HG03442 (cell line): ENCODE measurements at regions not wholly inside any gene's neighbourhood (a gene's known extent, or its start where the extent isn't known, plus 50 kb on each side); places are given as distances from the start of the nearest gene placed in this dataset.
"Not testable (repeated sequence)": the region's sequence is repeated elsewhere in the genome, so short reads cannot be mapped to it uniquely, and the experiment has no call there.

Experiments
- ATAC-seq: cut with Tn5 transposase; IDR thresholded peaks from one replicate; pipeline ENCODE4 v1.9.1; 2021; ENCODE audit warnings: mild to moderate bottlenecking, moderate library complexity; ENCODE audit not compliant: unreplicated experiment

DNA sequence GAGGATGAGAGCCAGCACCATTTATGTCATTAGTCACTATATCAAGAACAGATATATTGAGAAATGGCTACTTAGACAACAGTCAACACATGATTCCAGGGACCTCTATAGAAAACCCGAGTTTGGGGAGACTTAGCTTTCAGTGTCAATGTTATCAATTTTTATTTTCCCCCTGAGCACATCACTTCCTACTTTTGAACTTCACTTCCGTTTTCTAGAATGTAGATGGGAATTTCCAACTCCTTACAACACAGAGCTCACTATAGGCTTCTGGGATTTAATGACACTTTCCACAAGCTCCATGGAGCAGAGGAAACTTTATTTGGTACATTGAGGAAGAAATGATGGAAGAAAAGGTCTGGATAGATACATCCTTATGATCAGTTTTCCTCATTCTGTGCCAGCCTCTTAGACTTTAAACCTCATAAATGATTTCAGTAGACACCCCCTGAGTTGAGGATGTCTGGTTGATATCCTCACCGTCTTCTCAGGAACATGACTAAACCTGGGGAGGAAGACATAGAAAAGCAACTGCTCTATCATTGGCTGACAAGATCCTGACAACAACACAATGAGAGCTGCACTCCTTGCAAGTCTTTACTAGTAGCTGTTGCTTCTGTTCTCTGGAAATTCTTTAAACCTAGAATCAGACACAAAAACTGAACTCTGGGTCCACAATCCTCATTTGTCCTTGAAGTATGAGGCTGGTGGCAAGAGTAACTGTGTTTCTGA is 449.4 kb upstream of the OR4E1 start:
- ATAC-seq = no peak

GRCh38 chr14:22122227-22122818 is 448.7 kb upstream of the OR4E1 start:
- ATAC-seq = no peak

- no peak for ATAC-seq
These were observed 445.4 kb upstream of the OR4E1 start for GRCh38 chr14:22118899-22119477.

DNA sequence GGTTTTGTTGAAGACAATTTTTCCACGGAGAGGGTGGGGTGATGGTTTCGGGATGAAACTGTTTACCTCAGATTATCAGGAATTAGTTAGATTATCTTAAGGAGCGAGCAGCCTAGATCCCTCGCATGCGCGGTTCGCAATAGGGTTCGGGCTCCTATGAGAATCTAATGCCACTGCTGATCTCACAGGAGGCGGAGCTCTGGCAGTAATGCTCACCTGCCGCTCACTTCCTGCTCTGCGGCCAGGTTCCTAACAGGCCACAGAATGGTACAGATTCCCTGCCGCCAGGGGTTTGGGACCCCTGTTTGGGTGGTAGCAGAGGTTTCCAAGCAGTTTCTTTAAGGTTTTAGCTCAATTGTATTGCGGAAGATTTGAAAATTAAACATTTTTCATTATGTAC is 439.8 kb upstream of the OR4E1 start:
- ATAC-seq = no peak

DNA sequence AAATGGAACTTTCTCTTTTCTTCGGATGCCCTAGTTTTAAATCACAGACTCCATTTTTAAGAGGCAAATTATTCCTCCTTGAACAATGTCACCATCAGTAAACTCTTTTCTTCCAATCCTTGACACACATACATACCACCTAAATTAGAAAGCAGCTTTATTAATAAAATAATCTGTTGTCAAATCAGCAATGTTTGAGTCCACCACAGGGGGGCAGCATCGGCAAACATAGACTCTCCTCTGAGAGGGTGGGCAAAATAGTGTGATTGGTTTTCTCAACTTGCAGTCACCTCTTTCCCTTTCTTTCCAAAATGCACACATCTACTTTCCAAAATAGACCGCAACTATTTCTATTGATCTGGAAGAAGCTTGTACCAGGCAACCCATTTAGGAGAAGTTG is 438.4 kb upstream of the OR4E1 start:
- no peak for ATAC-seq

GRCh38 chr14:22107753-22108152 is 434.1 kb upstream of the OR4E1 start:
- no peak for ATAC-seq

DNA sequence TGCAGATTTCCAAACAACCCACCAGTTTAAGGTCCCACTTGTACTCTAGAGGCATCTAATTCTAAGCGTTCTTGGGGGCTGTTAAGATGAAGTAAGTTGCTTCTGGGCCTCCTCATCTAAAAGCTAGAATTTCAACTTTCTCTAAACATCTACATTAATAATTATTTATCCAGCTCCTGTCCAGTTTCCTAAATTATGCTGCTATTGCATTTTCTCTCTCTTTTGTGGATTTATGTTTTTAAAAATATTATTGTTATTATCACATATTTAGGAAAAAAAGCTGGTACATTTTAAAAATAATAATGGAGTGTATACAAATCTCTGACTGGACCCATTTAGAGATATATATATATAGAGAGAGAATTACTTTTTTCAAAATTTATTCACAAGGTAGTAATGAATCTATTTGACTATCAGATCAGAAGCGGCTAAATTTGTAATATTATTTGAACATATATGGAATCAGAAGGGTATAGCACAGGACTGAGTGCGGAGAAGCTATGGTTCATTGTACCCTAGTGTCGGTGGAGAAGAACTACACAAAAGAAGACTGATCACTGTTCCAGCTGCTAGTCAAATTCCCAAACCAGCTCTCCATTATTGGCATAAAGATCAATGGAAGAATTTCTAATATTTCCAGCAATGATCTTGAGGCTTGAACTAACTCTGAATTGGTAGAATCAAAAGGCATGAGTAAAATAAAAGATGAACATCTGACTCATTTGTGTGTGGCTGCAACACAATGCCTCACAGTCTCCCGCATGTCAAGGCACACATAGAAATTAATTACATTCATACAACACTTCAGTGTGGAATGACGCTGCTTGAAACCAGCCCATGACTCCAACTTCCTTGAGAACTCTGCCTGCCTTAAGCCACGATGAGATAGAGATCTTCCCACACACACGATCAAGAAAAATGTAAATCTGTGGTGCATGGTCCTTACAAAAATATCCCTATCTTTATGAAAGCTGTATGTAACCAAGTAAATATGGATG is 433.4 kb upstream of the OR4E1 start:
- no peak for ATAC-seq

GRCh38 chr14:22105624-22106006 is 432.0 kb upstream of the OR4E1 start:
- no peak for ATAC-seq

GRCh38 chr14:22105006-22105623 is 431.5 kb upstream of the OR4E1 start:
- no peak for ATAC-seq

DNA sequence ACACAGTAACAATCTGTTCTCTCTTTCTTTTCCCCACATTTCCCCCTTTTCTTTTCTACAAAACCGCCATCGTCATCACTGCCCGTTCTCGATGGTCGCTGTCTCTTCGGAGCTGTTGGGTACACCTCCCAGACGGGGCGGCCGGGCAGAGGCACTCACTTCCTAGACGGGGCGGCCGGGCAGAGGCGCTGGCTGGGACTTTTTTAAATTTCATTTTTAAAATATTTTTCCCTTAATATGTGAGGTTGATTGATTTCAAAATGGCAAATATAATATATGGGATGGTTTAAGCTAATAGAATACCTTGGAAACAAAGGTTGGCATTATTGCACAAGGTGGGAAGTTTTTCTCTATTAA is 427.1 kb upstream of the OR4E1 start:
- ATAC-seq = not testable (repeated sequence)

DNA sequence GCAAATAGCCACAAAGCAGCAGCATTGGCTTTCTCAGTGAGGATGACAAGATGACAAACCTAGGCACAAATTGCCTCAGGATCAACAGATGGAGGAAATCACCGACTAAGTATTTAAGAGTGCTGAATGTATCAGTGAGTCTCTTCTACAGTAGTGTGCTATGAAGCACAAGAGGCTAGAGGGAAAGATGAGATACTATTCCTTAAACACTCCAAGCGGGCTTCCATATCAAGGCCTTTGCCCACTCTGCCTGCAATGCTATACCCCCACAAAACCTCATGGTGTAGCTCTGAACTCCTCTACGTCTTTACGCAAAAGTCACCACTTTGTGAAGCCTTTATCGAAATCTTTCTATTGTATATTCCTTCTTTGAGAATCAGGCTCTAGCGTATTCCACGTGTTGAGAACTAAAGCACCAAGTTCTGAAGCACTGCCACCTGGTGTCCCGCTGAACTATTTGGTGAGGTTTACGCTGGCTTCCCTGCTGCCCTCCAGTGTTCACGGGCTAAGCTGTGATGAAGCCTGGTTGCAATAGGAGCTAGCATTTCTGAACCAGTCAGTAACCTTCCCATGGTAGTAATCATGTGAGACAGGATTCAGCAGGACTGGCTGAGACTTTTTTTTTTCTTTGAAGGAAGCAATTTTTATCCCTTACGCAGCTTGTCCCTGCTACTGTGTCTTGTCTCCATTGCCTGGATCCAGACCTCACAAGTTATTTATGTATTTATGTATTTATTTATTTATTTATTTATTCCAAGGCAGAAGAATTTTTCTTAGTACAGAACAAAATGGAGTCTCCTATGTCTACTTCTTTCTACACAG is 426.5 kb upstream of the OR4E1 start:
- ATAC-seq = peak; percentile 73

DNA sequence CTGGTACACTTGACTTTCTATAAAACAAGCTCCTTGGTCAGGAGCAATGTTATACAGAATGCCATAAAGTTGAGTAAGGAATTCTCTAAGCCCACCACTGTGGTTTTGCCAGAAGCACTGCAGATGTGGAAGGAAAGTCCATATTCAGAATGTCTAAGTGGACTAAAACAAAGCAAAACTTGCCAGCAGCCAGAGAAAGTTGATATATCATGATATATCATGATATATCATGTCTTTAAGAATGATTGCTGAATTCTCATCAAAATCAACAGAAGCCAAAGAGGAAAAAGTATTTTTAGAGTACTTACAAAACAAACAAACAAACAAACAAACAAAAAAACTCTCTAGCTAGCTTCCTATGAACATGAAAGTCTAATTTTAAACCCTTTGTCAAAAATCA is 424.8 kb upstream of the OR4E1 start:
- ATAC-seq = no peak

DNA sequence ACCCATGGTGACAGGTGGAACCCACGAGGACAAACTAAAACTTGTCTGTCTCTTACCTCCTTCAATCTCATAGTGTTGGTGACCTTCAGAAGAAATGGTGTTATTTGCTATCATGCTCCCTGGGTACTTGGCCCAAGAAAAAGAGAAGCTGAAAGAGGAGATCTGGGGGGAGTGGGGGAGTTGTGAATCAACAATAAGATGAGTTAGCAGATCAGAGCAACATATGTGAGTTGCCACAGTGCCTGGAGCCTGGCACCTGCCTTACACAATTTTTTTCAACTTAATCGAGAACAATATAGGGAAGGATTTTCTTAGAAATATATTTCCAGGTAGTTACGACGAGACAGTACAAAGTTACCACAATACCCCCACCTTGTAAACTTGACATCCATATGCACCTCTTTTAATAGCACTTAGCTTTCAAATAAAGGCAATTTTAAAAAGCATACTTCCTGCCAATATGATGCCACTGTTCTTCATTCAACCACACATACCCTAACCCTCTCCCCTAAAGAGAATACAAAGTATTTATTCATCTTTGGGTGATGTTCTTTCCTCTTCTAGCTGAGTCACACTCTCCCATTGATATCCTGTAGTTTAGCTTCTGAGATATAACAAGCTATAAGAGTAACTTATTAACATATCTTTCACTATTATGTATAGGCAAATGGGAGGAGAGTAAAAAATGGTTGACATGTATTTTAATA is 424.1 kb upstream of the OR4E1 start:
- ATAC-seq = no peak

DNA sequence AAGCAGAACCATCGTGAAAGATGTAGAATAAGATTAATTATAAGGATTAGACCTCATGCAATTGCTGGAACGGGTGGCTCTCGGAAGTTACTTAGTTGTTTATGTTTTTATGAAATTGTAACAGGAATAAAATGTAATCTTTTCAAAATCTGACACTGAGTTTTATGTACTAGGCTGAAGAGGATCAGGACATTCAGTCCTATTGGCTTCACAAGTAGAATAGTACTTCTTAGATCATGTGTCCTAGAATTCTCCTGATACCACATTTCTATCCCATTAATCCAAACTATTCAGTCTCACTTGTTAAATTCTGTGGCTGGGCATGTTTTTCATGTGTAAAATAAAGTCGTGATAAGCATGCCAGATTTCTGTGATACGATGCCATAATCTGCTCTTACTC is 423.5 kb upstream of the OR4E1 start:
- ATAC-seq = no peak

DNA sequence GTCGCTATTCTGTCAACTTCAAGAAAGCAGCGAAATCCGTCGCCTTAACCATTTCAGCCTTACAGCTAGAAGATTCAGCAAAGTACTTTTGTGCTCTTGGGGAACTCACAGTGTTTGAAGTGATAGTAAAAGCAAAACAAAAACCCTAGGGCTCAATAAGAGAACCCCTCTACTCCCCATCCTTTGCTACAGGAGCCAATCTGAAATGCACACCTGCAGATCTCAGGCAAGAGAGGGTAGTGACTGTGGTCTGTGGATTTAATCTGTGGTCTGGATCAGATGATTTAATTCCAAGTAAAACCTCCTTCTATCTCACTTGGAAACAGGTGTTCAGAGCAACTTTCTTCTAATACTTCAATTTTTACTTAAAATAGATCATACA is 422.9 kb upstream of the OR4E1 start:
- no peak for ATAC-seq

DNA sequence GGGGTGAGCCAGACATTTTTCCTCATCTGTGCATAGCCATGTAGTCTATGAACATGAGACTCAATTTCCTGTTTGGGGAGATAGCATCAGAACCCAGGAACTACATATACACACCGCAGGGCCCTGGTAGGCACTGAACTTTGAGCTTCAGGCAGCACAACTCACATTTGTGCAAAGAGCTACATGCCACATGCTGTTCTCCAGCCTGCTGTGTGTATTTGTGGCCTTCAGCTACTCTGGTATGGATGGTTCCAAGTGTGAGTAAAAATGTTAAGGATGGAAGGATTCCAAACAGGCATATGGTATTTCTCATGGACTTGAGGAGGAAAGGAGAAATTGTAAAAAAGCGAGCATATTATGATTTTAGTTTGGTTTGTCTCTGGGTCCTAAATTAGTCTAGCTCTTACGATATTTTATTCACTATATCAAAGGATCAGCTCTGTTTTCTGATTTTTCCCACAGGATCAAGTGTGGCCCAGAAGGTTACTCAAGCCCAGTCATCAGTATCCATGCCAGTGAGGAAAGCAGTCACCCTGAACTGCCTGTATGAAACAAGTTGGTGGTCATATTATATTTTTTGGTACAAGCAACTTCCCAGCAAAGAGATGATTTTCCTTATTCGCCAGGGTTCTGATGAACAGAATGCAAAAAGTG is 422.4 kb upstream of the OR4E1 start:
- ATAC-seq = no peak

DNA sequence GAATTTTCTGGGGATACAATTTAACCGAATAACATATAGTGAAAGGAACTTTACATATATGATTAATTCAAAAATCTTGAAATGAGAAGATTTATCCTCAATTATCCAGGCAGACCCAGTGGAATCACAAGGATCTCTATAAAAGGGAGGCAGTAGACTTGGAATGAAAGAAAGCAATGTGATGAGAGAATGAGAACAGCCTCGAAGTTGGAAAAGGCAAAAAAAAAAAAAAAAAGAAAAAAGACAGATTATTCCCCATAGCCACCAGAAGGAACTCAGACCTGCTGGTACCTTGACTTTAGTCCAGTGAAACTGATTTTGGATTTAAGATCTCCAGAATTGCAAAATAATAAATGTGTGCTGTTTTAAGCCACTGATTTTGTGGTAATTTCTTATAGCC is 416.3 kb upstream of the OR4E1 start:
- ATAC-seq = no peak

DNA sequence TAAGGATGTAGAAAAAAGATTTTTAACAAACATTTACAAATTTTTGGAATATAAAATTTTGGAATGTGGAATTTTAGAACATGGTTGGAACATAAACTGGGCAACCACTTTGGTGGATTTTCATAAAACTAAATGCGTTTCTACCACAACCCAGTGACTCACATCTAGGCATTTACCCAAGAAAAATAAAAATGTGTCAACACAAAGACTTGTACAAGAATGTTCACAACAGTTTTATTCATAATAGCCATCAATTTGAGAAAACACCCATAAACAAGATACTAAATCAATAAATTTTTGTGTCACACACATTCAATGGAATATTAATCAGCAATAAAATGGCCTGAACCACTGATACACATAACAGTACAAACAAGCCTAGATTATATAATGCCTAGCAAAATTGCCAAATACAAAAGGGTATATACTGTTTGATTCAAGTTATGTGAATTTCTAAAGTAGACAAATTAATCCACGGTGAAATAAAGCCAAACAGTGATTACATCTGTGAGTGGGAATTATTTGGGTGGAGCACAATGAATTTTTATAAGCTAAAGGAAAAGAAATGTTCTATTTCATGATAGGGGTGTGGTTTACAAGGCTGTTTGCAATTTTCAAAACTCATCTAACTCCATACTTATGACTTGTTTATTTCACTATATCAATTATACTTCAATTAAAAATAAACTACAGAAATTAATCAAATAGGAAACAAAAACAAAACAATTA is 415.2 kb upstream of the OR4E1 start:
- ATAC-seq = no peak
